GM19468 (cell line): ENCODE measurements at regions not wholly inside any gene's neighbourhood (a gene's known extent, or its start where the extent isn't known, plus 50 kb on each side); places are given as distances from the start of the nearest gene placed in this dataset.

Experiments
- ATAC-seq: cut with Tn5 transposase; IDR thresholded peaks from one replicate; pipeline ENCODE4 v1.9.1; 2021; ENCODE audit warnings: mild to moderate bottlenecking, moderate library complexity, moderate number of reproducible peaks; ENCODE audit not compliant: unreplicated experiment; ENCODE audit errors: extremely low read depth

DNA sequence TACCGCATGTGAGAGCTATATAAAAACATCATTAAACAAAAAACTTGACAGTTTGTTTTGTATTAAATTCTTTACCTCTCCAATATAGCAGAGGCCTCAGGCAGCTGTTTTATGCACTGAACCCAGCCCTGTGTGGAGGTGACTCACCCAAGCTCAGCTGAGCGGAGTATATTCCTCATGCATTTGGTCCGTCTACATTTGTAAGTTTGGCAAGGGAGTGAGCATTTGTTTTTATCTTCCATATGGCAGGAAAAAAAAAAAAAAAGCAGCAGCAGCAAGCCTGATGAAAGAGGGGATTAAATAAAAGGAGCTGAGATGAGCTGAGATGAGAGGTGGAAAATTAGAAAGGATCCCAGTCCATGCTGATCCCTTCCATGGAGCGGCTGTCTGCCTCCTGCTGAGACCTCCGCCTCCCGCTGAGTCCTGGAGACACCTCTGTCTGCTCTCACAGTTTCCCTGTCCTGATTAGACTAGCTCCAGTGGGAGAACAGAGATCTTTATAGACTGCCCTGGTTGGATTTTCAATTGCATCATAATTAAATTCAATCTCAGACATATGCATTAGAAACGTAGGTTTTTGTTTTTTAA lies 112.0 kb upstream of the CTNND2 start:
- no peak for ATAC-seq

DNA sequence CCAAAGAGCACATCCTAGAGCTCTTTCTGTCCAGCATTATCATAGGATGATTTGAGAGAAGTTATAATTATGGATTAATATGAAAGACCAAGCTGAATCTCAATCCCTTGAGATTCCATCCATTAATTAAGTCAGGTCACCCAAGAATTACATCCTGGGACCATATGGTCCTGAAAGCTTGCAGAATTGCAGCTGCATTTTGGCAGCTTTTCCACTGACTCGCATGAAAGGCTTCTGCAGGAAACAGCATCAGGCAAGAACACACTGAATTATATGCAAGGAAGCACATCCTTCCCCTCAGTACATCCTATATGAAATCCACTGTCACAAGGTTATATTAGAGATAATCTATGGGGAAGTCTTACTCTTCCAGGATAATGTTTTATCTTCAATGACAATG lies 109.1 kb upstream of the CTNND2 start:
- ATAC-seq, result no peak

DNA sequence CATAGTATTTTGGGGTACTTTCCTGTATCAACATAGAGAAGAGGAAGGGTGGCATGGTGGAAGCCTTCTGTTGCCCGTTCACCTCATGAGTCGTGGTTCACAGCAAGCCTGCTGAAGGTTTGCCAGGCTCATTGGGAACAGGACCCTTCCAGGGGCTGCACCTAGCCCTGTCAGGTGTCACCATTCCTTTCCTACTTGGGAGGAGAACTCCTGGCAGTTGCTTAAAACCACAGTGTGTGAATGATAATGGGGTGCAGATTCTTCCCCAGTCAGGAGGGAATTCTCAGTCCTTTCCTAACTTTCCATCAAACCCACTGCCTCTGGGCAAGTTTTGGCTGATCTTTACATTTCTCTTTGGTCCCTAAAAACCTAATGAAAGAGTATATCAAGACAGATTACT lies 99.4 kb upstream of the CTNND2 start:
- no peak for ATAC-seq

DNA sequence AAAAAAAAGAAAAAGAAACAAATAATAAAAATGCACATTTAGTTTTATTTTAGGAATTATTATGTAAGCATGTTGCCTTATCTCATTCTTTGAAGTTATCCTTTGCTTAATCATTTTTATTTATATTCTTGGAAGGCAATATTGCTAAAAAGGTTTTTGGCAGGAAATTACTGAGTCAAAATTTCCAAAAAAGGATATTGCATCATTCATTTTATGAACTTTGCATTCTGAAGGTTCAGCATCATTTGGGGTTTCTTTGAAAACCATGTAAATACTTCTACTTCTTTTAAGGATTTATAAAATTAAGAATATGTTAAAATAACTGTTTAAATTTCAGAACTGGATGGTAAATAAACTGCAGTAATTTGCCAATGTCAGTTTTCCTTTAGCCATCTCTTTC lies 94.2 kb upstream of the CTNND2 start:
- no peak for ATAC-seq

DNA sequence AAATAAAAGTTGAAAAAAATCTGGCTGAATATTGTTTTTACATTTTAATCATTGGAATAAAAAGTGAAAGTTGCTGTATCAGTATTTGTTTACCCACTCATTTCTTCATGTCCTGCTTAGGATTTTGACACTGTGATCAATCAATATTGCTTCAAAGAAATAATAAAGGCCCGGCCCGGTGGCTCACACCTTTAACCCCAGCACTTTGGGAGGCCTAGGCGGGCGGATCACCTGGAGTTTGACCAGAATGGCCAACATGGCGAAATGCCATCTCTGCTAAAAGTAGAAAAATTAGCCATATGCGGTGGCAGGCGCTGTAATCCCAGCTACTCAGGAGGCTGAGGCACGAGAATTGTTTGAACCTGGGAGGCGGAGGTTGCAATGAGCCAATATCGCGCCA lies 93.7 kb upstream of the CTNND2 start:
- no peak for ATAC-seq

DNA sequence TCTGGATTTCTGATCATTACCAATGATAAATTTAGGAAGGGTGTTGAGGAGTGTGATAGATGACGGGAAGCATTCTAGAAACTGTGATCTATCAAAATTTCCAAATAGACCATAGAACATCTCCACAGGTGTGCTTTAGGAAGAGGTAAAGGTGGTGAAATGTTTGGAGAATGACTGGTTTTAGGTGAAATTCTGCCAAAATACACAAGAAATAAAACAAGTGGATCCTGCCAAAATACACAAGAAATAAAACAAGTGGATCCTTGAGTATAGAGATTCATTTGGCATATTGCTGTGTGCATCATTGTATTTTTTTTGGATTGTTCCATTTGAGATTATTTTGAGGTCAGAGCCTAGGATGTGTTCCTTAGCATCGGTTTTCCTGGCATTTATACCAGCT lies 88.3 kb upstream of the CTNND2 start:
- ATAC-seq, result no peak

DNA sequence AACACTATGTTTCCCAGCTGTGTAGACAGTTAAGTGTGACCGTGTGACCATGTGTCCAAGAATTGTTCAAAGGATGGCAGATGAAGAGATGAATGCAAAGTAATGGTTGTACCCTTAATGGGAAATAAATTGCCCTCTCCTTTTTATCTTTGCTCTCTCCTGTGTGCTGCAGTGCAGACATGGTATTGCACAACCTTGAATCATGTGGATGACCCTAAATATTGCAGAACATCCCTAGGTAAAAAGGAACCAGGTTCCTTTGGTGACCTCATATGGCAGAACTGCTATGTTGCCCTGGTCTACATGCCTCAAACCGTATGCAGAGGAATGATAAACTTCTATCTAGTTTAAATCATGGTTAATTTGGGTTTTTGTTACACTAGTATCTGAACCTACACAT lies 81.7 kb upstream of the CTNND2 start:
- no peak for ATAC-seq

DNA sequence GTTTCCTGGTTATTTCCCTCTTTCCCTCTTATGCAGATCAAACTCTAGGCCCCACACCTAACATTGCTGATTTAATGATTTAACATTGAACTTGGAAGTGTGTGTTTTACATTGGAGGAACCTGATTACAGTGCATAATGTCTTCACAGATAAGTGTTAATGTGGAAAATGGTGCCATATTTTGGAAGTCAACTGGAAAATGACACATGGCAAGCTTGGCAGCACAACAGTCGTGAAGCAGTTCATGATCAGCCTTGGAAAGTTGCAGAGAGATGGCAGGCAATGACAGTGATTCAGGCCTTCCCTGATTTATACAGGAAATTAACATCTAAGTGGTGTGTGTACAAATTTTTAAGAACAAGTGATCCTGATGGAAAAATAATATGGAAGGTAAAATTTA lies 80.0 kb upstream of the CTNND2 start:
- no peak for ATAC-seq

DNA sequence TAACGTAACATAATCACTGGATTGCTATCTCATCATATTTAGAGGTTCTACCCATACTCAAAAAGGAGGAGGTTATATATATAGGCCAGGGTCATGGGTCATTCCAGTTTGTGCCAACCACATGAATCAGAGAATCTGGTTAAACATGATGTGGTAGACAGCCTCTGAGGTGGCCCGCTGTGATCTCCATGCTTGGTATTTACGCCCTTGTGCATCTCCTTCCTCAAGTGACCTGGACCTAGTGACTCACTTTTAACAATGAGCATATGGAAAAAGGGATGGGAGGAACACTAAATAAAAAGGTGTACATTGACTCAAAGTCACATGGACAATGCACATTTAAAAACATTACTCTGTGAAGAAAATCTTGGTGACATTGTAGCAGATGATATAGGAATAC lies 77.7 kb upstream of the CTNND2 start:
- no peak for ATAC-seq

DNA sequence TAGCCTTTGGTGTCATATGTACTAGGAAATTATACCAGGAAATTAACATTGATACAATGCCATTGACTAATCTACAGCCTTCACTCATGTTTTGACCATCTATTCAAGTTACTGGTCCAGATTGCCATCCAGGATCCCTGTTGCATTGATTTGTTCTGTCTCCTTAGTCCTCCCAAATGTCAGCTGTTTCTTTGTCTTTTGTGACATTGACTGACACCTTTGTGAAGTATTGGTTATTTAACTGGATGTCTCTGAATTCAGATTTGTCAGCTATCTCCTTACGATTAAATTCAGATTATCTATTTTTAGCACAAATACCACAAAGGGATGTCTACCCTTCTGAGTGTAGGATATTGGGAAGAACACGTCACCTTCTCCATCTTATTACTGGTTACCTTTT lies 73.7 kb upstream of the CTNND2 start:
- ATAC-seq, result no peak

DNA sequence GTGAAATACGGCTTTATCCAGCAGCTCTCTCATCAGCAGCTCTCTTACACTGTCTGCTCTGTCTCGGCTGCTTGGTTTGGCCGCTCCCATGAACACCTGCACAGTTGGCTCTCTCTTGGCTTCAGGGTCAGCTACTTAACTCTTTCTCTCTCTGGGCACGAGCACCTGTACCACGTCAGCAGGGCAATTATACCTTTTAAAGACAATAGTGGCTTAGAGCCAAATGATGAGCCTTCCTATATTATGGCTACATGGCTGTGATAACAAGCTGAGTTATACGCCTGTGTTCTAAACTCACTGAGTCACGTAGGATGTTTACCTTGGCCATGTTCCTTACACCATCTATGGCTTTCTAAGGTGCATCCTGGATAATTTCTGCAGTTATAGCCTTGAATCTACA lies 69.2 kb upstream of the CTNND2 start:
- ATAC-seq, result no peak

DNA sequence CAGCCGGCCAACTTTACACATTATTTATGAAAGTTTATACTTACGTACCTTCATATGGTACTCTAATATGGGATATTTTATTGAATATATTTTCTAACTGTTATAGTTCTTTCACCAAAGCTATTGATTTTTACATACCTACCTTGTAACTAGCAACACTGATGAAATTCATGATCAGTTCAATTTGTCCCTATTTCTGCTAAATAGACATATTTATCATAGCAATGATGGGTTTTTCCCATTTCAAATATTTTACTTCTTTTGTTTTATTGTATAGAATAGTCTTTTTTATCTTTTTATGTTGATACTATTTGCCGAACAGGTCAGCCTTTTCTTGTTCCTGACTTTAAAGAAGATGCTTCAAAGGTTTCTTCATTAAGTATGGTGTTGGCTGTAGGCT lies 59.0 kb upstream of the CTNND2 start:
- ATAC-seq, result no peak

DNA sequence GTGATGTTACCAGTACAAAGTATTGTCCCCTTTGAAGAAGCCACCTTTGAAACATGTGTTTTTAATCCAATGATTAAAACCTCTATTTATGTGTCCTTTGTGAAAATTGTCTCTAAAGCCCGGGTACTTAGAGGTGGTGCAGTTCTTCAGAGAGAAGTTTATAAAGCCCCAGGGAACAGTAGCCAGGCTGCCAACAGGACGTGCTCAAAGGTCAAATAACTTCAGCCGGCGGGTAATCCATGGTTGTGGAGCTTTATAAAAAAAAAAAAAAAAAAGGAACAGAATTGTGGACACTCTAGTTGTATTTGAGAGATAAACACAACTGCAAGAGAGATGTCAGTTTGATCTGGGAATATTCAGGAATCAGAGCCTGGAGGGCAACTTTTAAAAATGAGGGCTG lies 57.9 kb upstream of the CTNND2 start:
- ATAC-seq, result no peak

DNA sequence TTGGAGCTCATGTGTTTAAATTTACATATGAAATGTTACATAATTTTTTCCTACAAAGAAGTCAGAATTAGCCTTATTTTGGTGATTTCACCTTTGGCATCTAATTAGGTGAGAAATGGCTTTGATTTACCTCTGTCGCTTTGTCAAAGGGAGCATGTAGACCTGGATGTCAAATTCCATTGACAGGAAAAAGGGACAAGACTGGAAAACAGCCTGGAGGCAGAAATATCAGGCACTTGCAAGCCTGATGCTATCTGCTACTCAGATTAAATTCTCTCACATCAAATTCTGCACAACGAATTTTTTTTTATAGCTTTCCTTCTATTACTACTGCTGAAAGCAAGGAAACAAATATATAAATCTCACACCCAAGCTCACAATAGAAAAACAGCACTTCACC lies 54.1 kb upstream of the CTNND2 start:
- no peak for ATAC-seq

DNA sequence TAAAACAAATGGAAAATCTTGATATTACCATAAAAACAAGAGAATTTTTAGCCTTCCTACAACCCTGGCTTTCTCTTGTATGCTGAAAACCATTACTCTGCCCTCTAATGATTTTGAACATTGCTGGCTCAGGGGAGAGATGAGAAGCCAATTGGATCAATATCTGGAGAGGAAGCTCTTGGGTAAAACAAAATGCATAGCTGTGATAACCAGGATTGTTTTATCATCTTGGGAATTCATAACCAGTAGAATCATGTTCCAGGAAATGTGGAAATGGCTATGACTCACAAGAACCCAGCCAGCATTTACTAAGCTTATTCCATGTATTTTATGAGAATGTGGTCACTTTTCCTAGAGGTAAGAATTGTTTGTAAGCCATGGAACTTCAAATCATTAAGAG lies 51.1 kb upstream of the CTNND2 start:
- no peak for ATAC-seq
